ENCODE measurements at regions not wholly inside any gene's neighbourhood (a gene's known extent, or its start where the extent isn't known, plus 50 kb on each side); places are given as distances from the start of the nearest gene placed in this dataset.
"Not testable (repeated sequence)": the region's sequence is repeated elsewhere in the genome, so short reads cannot be mapped to it uniquely, and the experiment has no call there.

DNA sequence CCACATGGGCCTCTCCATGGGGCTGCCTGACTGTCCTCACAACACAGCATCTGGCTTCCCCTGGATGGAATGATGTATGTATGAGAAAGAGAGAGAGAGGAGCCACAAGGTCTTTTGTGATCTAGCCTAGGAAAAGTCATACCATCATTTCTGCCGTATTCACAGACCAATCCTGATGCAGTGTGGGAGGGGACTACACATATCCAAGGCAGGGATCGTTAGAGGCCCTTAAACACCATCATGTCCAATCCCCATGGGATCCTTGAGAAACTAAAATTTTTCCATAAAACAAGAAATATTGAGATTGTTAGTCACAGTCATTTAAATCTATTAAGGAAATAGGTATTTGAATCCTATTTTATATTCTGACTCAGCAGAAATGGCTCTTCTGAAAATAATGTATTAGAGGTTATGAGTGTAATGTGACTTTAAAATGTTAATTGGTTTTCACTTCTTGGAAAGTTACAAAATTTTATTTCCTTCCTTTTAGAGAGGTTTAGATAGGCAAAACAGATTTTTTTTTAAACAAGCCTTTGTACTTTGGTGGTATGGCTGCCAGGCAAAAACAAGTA, 65.1 kb upstream of the TSC22D2 start:
- no peaks in the 10 kb centered on the region for H3K27me3 ChIP-seq
- no peaks in the 10 kb centered on the region for H3K9me3 ChIP-seq
- DNase-seq: no peak
- no peaks in the 10 kb centered on the region for H3K4me1 ChIP-seq
- H3K4me3 ChIP-seq (ENCODE audit: low read depth, low read length): no peak overlapping the region
- no peaks in the 10 kb centered on the region for H3K36me3 ChIP-seq
- TF ChIP-seq, protein P1, sequence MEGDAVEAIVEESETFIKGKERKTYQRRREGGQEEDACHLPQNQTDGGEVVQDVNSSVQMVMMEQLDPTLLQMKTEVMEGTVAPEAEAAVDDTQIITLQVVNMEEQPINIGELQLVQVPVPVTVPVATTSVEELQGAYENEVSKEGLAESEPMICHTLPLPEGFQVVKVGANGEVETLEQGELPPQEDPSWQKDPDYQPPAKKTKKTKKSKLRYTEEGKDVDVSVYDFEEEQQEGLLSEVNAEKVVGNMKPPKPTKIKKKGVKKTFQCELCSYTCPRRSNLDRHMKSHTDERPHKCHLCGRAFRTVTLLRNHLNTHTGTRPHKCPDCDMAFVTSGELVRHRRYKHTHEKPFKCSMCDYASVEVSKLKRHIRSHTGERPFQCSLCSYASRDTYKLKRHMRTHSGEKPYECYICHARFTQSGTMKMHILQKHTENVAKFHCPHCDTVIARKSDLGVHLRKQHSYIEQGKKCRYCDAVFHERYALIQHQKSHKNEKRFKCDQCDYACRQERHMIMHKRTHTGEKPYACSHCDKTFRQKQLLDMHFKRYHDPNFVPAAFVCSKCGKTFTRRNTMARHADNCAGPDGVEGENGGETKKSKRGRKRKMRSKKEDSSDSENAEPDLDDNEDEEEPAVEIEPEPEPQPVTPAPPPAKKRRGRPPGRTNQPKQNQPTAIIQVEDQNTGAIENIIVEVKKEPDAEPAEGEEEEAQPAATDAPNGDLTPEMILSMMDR (IDR thresholded peaks at IDR 0.05; ENCODE audit: low read depth, low read length): no peak

DNA sequence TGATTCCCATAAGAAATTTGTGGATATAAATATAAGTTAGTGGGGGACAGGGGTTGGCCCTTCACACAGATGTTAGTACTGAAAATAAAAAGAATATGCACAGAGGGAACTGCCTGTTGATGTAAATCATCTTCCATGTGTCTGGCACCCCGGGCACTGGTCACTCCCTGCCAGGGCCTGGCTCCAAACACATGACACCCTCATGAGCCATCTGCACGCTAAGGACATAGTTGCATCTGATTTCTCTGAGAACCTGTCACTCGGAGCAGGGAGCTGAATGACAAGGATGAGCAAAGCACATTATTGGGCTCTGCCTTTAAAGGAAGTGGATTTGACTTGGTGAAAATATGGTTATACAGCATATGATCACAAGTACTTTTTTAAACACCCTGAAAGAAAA, 66.2 kb upstream of the TSC22D2 start:
- peak; percentile 34 for DNase-seq
- TF ChIP-seq, protein P1 (IDR thresholded peaks at IDR 0.05; ENCODE audit: low read depth, low read length): no peak
- no peak overlapping the region for H3K4me3 ChIP-seq (ENCODE audit: low read depth, low read length)

DNA sequence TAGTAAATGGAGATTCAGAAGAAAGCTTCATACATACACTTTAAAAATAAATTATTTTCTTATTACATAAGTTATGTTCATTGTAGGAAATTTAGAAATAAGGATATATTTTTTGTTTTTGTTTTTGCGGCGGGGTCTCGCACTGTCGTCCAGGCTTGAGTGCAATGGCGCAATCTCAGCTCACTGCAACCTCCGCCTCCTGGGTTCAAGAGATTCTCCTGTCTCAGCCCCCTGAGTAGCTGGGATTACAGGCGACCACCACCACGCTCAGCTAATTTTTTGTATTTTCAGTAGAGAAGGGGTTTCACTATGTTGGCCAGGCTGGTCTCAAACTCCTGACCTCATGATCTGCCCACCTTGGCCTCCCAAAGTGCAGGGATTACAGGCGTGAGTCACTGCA, 71.7 kb upstream of the TSC22D2 start:
- not testable (repeated sequence) for H3K27me3 ChIP-seq; H3K4me1 ChIP-seq; H3K4me3 ChIP-seq (ENCODE audit: low read depth, low read length); H3K36me3 ChIP-seq; DNase-seq; H3K9me3 ChIP-seq

More for the DNA sequence above, 66.2 kb upstream of the TSC22D2 start:
- H3K4me1 ChIP-seq: no peaks in the 10 kb centered on the region
- no peaks in the 10 kb centered on the region for H3K36me3 ChIP-seq
- H3K9me3 ChIP-seq: no peaks in the 10 kb centered on the region
- H3K27me3 ChIP-seq: no peaks in the 10 kb centered on the region

DNA sequence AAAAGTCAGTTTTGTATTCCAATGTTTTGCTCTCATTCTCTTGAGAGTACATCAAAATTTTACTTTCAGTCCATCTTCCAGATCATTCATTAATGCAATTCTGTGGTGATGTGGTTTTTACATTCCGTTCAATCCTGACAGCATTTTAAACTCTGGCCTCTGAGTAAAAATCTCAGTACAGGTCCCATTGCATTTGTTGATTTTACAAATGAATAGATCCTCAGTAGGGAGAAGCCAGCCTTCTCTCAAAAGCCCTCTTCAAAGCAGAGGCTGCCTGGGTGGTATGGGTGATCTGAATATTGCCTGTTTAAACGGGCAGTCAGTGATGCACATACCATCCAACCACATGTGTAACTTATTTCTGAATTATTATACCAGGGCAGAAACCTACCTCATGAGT, 72.5 kb upstream of the TSC22D2 start:
- no peak overlapping the region for H3K4me3 ChIP-seq (ENCODE audit: low read depth, low read length)
- no peak for DNase-seq
- TF ChIP-seq, protein P1 (IDR thresholded peaks at IDR 0.05; ENCODE audit: low read depth, low read length): no peak

DNA sequence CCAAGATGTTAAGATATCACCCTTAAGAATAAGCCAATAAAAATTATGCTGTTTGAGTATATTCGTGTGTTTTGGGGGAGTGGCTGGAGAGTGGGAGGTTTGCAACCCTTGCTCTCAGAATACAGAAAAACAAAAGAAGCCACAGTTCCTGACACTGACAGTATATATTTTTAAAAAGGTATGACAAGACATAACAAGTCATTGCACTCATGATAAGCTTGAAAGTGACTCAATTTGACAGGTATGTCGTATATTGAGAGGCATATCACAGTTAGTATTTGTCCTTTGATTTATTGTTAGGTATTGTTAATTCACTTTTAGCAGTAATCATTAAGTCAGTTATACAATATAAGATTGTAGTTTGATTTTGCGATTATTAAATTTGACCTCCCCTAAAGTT, 73.1 kb upstream of the TSC22D2 start:
- DNase-seq: no peak
- H3K4me3 ChIP-seq (ENCODE audit: low read depth, low read length): no peak overlapping the region
- H3K9me3 ChIP-seq: no peaks in the 10 kb centered on the region
- TF ChIP-seq, protein P1 (IDR thresholded peaks at IDR 0.05; ENCODE audit: low read depth, low read length): no peak
- no peaks in the 10 kb centered on the region for H3K36me3 ChIP-seq
- H3K27me3 ChIP-seq: no peaks in the 10 kb centered on the region
- H3K4me1 ChIP-seq: no peaks in the 10 kb centered on the region

More for the DNA sequence above, 72.5 kb upstream of the TSC22D2 start:
- Histone ChIP-seq H3K27me3 (no peaks in the 10 kb centered on the region), H3K4me1 (no peaks in the 10 kb centered on the region), H3K36me3 (no peaks in the 10 kb centered on the region), H3K9me3 (no peaks in the 10 kb centered on the region)

DNA sequence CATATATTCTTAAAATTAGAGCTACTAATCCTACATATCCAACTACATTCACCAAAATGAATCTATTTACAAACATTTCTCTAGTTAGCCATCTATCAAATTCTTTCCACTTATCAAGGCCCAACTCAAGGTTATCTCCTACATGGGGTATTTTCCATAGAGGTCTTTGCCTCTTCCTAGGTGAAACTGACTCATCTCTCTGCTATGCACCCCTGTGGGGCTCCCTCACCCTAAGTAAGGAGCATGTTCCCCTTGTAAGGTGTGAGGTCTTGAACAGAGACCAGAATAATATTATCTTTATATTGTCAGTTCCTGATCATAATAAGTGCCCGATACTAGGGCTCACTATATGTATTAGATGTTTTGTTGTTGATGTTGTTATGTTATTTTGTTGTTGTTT, 74.6 kb upstream of the TSC22D2 start:
- no peaks in the 10 kb centered on the region for H3K27me3 ChIP-seq
- no peaks in the 10 kb centered on the region for H3K36me3 ChIP-seq
- no peak overlapping the region for H3K4me3 ChIP-seq (ENCODE audit: low read depth, low read length)
- H3K9me3 ChIP-seq: no peaks in the 10 kb centered on the region
- DNase-seq: no peak
- TF ChIP-seq, protein P1 (IDR thresholded peaks at IDR 0.05; ENCODE audit: low read depth, low read length): no peak
- no peaks in the 10 kb centered on the region for H3K4me1 ChIP-seq

Measured in BE2C (cell line).